H9 (cell line): ENCODE measurements at regions not wholly inside any gene's neighbourhood (a gene's known extent, or its start where the extent isn't known, plus 50 kb on each side); places are given as distances from the start of the nearest gene placed in this dataset.
A peak's percentile ranks its signal among the peaks of the same experiment; 100 is the strongest.

Source experiments
- DNase-seq: peaks from one replicate; pipeline ENCODE4 v3.0.0-alpha.2; 2017
- H2AFZ ChIP-seq: one replicate; pipeline ENCODE4 v1.6.1; 2013; ENCODE audit warnings: mild to moderate bottlenecking, low read length, control low read depth, moderate library complexity
- H2AK5ac ChIP-seq: 2 replicates; pipeline ENCODE4 v1.6.1; 2013; ENCODE audit warnings: low read length, control low read depth, mixed read lengths; ENCODE audit not compliant: insufficient read length
- H2BK120ac ChIP-seq: one replicate; pipeline ENCODE4 v1.6.1; 2013; ENCODE audit warnings: low read depth, mild to moderate bottlenecking, low read length, control low read depth, inconsistent platforms; ENCODE audit not compliant: poor library complexity, severe bottlenecking
- H2BK12ac ChIP-seq: 2 replicates; pipeline ENCODE4 v1.6.1; 2013; ENCODE audit warnings: low read length, control low read depth, mixed read lengths, low read depth; ENCODE audit not compliant: insufficient read length
- H2BK15ac ChIP-seq: 2 replicates; pipeline ENCODE4 v1.6.1; 2013; ENCODE audit warnings: low read depth, low read length, control low read depth
- H2BK20ac ChIP-seq: one replicate; pipeline ENCODE4 v1.6.1; 2013; ENCODE audit warnings: low read depth, mild to moderate bottlenecking, low read length, control low read depth, inconsistent platforms; ENCODE audit not compliant: poor library complexity, severe bottlenecking
- H2BK5ac ChIP-seq: 2 replicates; pipeline ENCODE4 v1.6.1; 2013; ENCODE audit warnings: low read length, control low read depth, mixed read lengths; ENCODE audit not compliant: insufficient read length
- H3K14ac ChIP-seq: 2 replicates; pipeline ENCODE4 v1.6.1; 2013; ENCODE audit warnings: low read length, control low read depth; ENCODE audit not compliant: insufficient read depth
- H3K18ac ChIP-seq: 2 replicates; pipeline ENCODE4 v1.6.1; 2013; ENCODE audit warnings: low read depth, mild to moderate bottlenecking, mixed read lengths, low read length, control low read depth; ENCODE audit not compliant: insufficient read length
- H3K23ac ChIP-seq: 2 replicates; pipeline ENCODE4 v1.6.1; 2013; ENCODE audit warnings: low read length, control low read depth, mixed read lengths, low read depth; ENCODE audit not compliant: insufficient read length
- H3K23me2 ChIP-seq: 2 replicates; pipeline ENCODE4 v1.6.1; 2013; ENCODE audit warnings: low read depth, mild to moderate bottlenecking, mixed read lengths, low read length, control low read depth; ENCODE audit not compliant: insufficient read length, poor library complexity, severe bottlenecking
- H3K27ac ChIP-seq: 2 replicates; pipeline ENCODE4 v1.5.1; 2013; ENCODE audit warnings: low read length, control low read depth, mixed read lengths, low read depth; ENCODE audit not compliant: insufficient read length
- H3K27me3 ChIP-seq: 2 replicates; pipeline ENCODE4 v1.6.1; 2013; ENCODE audit warnings: low read length, control low read depth, inconsistent platforms; ENCODE audit not compliant: insufficient read depth
- H3K4ac ChIP-seq: 2 replicates; pipeline ENCODE4 v1.6.1; 2013; ENCODE audit warnings: low read depth, mild to moderate bottlenecking, control low read depth, inconsistent platforms, low read length, moderate library complexity
- H3K4me1 ChIP-seq: 2 replicates; pipeline ENCODE4 v1.6.1; 2013; ENCODE audit warnings: low read length, control low read depth, inconsistent platforms; ENCODE audit not compliant: insufficient read depth
- H3K4me2 ChIP-seq: 2 replicates; pipeline ENCODE4 v1.6.1; 2013; ENCODE audit warnings: low read length, control low read depth, mixed read lengths; ENCODE audit not compliant: insufficient read length, insufficient read depth
- H3K56ac ChIP-seq: 2 replicates; pipeline ENCODE4 v1.6.1; 2013; ENCODE audit warnings: low read depth, mild to moderate bottlenecking, mixed read lengths, low read length, control low read depth; ENCODE audit not compliant: insufficient read length
- H3K79me1 ChIP-seq: 2 replicates; pipeline ENCODE4 v1.6.1; 2013; ENCODE audit warnings: low read depth, mild to moderate bottlenecking, moderate library complexity, low read length, control low read depth, inconsistent platforms; ENCODE audit not compliant: insufficient read depth, poor library complexity, severe bottlenecking
- H3K79me2 ChIP-seq: 2 replicates; pipeline ENCODE4 v1.6.1; 2013; ENCODE audit warnings: low read length, control low read depth, inconsistent platforms; ENCODE audit not compliant: insufficient read depth
- H3K9ac ChIP-seq: 2 replicates; pipeline ENCODE4 v1.6.1; 2013; ENCODE audit warnings: low read length, control low read depth, mixed read lengths; ENCODE audit not compliant: insufficient read length; ENCODE audit errors: extremely low read depth
- H3K9me3 ChIP-seq: one replicate; pipeline ENCODE4 v1.6.1; 2013; ENCODE audit warnings: low read depth, low read length, inconsistent platforms; ENCODE audit not compliant: control insufficient read depth
- H3T11ph ChIP-seq: one replicate; pipeline ENCODE4 v1.6.1; 2013; ENCODE audit warnings: mild to moderate bottlenecking, low read length, control low read depth, inconsistent platforms
- H4K20me1 ChIP-seq: one replicate; pipeline ENCODE4 v1.6.1; 2013; ENCODE audit not compliant: control insufficient read depth, insufficient read length, insufficient read depth
- H4K5ac ChIP-seq: 2 replicates; pipeline ENCODE4 v1.6.1; 2013; ENCODE audit warnings: low read depth, mild to moderate bottlenecking, mixed read lengths, low read length, control low read depth; ENCODE audit not compliant: insufficient read length
- H4K8ac ChIP-seq: replicated peaks from 2 replicates; pipeline ENCODE4 v1.6.1; 2013; ENCODE audit warnings: low read length, control low read depth, mixed read lengths, low read depth; ENCODE audit not compliant: insufficient read length
- H4K91ac ChIP-seq: 2 replicates; pipeline ENCODE4 v1.6.1; 2013; ENCODE audit warnings: low read depth, mild to moderate bottlenecking, moderate library complexity, mixed read lengths, low read length, control low read depth; ENCODE audit not compliant: insufficient read length
- H3K27ac Mint-ChIP-seq, 3 experiments: 2 replicates in 2 of 3; 3 replicates in 1 of 3; pipeline ENCODE4 v1.8.0; 2020 to 2021; ENCODE audit warnings: mixed read lengths in 3 of 3, mild to moderate bottlenecking in 1 of 3, moderate library complexity in 1 of 3
- H3K27me3 Mint-ChIP-seq: 2 replicates; pipeline ENCODE4 v1.8.0; 2021; ENCODE audit warnings: low read depth, mild to moderate bottlenecking, moderate library complexity, mixed read lengths
- H3K36me3 Mint-ChIP-seq, 3 experiments: 2 replicates in 2 of 3; 3 replicates in 1 of 3; pipeline ENCODE4 v1.8.0; 2020 to 2021; ENCODE audit warnings: low read depth in 3 of 3, mixed read lengths in 3 of 3; ENCODE audit not compliant: insufficient read depth in 1 of 3
- H3K4me1 Mint-ChIP-seq, 2 experiments: 2 replicates each; pipeline ENCODE4 v1.8.0; 2020; ENCODE audit warnings: mixed read lengths in 2 of 2
- H3K4me3 Mint-ChIP-seq, 2 experiments: 2 replicates in 1 of 2; 3 replicates in 1 of 2; pipeline ENCODE4 v1.8.0; 2020 to 2021; ENCODE audit warnings: mild to moderate bottlenecking in 2 of 2, mixed read lengths in 2 of 2, moderate library complexity in 1 of 2
- H3K9me3 Mint-ChIP-seq, 2 experiments: 2 replicates in 1 of 2; 3 replicates in 1 of 2; pipeline ENCODE4 v1.8.0; 2020; ENCODE audit warnings: mild to moderate bottlenecking in 2 of 2, mixed read lengths in 2 of 2, moderate library complexity in 1 of 2
- WGBS: extraction: QIAGEN DNeasy Blood & Tissue Kit; methylation state at CpG from one replicate; pipeline ENCODE4 v1.1.7; 2013; ENCODE audit warnings: missing lambda C conversion rate, low lambda C conversion rate, mixed read lengths; ENCODE audit not compliant: insufficient read length; ENCODE audit errors: extremely low coverage; 5-methylcytosine and 5-hydroxymethylcytosine counted together
- TF ChIP-seq, protein P1 (sequence below): fragments of 200-600 bp; sonication (generic); conservative IDR thresholded peaks from 3 replicates; pipeline ENCODE4 v1.8.0; 2021; ENCODE audit warnings: antibody characterized with exemption, mild to moderate bottlenecking

DNA sequence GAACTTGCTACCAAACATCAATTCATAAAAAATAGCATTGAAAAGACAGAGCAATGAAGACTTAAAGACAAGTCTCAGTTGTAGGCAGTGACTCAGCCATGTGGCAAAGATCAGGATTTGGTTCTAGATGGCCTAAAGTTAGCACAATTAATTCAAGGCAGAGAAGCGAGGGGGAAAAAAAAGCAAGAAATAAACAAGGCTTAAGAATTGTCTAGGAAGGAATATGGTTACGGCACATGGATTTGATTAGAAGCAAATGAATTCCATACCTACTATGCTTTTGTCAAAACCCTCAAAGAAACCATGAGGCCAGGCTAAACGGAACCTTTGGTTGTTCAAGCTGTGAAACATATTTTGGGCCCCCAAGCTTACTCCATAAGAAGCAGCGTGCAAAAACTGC, 362.2 kb upstream of the KCNH7 start:
- TF ChIP-seq, protein P1, sequence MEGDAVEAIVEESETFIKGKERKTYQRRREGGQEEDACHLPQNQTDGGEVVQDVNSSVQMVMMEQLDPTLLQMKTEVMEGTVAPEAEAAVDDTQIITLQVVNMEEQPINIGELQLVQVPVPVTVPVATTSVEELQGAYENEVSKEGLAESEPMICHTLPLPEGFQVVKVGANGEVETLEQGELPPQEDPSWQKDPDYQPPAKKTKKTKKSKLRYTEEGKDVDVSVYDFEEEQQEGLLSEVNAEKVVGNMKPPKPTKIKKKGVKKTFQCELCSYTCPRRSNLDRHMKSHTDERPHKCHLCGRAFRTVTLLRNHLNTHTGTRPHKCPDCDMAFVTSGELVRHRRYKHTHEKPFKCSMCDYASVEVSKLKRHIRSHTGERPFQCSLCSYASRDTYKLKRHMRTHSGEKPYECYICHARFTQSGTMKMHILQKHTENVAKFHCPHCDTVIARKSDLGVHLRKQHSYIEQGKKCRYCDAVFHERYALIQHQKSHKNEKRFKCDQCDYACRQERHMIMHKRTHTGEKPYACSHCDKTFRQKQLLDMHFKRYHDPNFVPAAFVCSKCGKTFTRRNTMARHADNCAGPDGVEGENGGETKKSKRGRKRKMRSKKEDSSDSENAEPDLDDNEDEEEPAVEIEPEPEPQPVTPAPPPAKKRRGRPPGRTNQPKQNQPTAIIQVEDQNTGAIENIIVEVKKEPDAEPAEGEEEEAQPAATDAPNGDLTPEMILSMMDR: no peak
- Histone ChIP-seq H2BK20ac (no peak overlapping the region), H3K18ac (no peak overlapping the region), H4K5ac (no peak overlapping the region), H3K79me2 (no peaks in the 10 kb centered on the region), H3K56ac (no peak overlapping the region), H2BK12ac (no peak overlapping the region), H3K79me1 (no peaks in the 10 kb centered on the region), H2AFZ (no peak overlapping the region), H2BK5ac (no peak overlapping the region), H4K20me1 (no peaks in the 10 kb centered on the region), H3K4me2 (no peak overlapping the region), H4K91ac (no peak overlapping the region), H3K9ac (no peak overlapping the region), H3K9me3 (no peaks in the 10 kb centered on the region), H3T11ph (no peak overlapping the region), H3K4me1 (no peaks in the 10 kb centered on the region), H2BK120ac (no peak overlapping the region), H4K8ac (no peak overlapping the region), H3K4ac (no peak overlapping the region), H2AK5ac (no peak overlapping the region), H3K23me2 (no peaks in the 10 kb centered on the region), H3K14ac (no peak overlapping the region), H3K27me3 (no peaks in the 10 kb centered on the region), H2BK15ac (no peak overlapping the region), H3K27ac (no peak overlapping the region), H3K23ac (no peak overlapping the region)
- no CpG with 5 or more reads among the region's 4 CpGs for WGBS
- peak overlapping the region in 1 of 3 experiments; percentile 45; a peak in 1 of 7 replicates for H3K27ac Mint-ChIP-seq
- no peak for DNase-seq
- no peak overlapping the region for H3K4me3 Mint-ChIP-seq
- H3K4me1 Mint-ChIP-seq: peaks cover 7 to 10% of the 10 kb centered on the region in 2 experiments
- H3K27me3 Mint-ChIP-seq: no peaks in the 10 kb centered on the region
- no peaks in the 10 kb centered on the region for H3K36me3 Mint-ChIP-seq
- H3K9me3 Mint-ChIP-seq: no peaks in the 10 kb centered on the region
